Ovary (tissue), 7 donors: ENCODE measurements at regions not wholly inside any gene's neighbourhood (a gene's known extent, or its start where the extent isn't known, plus 50 kb on each side); places are given as distances from the start of the nearest gene placed in this dataset.

ENCODE experiments used
- DNase-seq, 5 donors: peaks; one replicate each; pipeline ENCODE4 v3.0.0-alpha.2; 2019 to 2020
- H3K27ac ChIP-seq, 2 donors: fragments of 200-600 bp; one replicate each; pipeline versions ENCODE4 v1.5.1 to v1.8.0; 2019 to 2022
- H3K27me3 ChIP-seq: fragments of 200-600 bp; one replicate; pipeline ENCODE4 v1.8.0; 2022
- H3K36me3 ChIP-seq: fragments of 200-600 bp; sonication (generic); one replicate; pipeline ENCODE4 v1.5.1; 2019
- H3K4me1 ChIP-seq: one replicate; pipeline ENCODE4 v1.8.1; 2013; ENCODE audit warnings: mild to moderate bottlenecking, moderate library complexity; ENCODE audit not compliant: insufficient read depth
- H3K4me3 ChIP-seq: fragments of 200-600 bp; sonication (generic); one replicate; pipeline ENCODE4 v1.5.1; 2017
- H3K9me3 ChIP-seq, 2 donors: fragments of 200-600 bp in 1 of 2; sonication (generic) in 1 of 2; one replicate each; pipeline versions ENCODE4 v1.5.1 to v1.8.1; 2013 to 2019; ENCODE audit warnings: mild to moderate bottlenecking in 1 of 2, moderate library complexity in 1 of 2
- EP300 ChIP-seq: sonication (generic); formaldehyde crosslinking; IDR thresholded peaks from one replicate; pipeline ENCODE4 v1.6.1; 2017; ENCODE audit warnings: antibody characterized with exemption
- POLR2A ChIP-seq: fragments of 450-650 bp; IDR thresholded peaks from one replicate; pipeline ENCODE4 v1.6.1; 2017; ENCODE audit warnings: antibody characterized with exemption, mild to moderate bottlenecking, moderate library complexity
- WGBS, 3 donors: extraction: QIAGEN DNeasy Blood & Tissue Kit in 1 of 3; methylation state at CpG; one replicate each; pipeline versions ENCODE4 v1.1.5 to v1.1.7; 2013 to 2017; 5-methylcytosine and 5-hydroxymethylcytosine counted together
- intact Hi-C, 4 donors: fragments of 100-400 bp; cut with DNase I; formaldehyde crosslinking; loops; one replicate each; pipeline versions ENCODE4 v1.11.0 to v1.15.1; 2022 to 2023
- TF ChIP-seq, protein P1 (sequence below), 3 donors: fragments of 450-650 bp in 2 of 3; fragments of 200-600 bp in 1 of 3; IDR thresholded peaks; one replicate each; pipeline versions ENCODE4 v1.5.1 to v1.8.0; 2016 to 2022; ENCODE audit warnings: antibody characterized with exemption in 3 of 3, mild to moderate bottlenecking in 1 of 3
- donor health status: DM: no; HTN: no; CAD: no; lungs with moderate emphysema.
- donor health status: DM: no; HTN: no; CAD: no.
- donor health status: Bipolar disorder and iron deficiency.
- donor health status: DM: no; HTN: no; CAD: no.
- donor health status: DM: yes; HTN: yes; CAD: no.

DNA sequence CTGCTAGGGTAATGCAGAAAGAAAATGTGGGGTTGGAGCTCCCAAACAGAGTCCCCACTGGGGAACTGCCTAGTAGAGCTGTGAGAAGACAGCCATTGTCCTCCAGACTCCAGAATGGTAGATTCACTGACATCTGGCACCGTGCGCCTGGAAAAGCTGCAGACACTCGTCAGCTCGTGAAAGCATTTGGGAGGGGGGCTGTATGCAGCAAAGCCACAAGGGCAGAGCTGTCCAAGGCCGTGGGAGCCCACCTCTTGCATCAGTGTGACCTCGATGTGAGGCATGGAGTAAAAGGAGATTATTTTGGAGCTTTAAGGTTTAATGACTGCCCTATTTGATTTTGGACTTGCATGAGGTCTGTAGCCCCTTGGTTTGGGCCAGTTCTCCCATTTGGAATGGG lies 242.9 kb downstream of the VGLL3 start:
- DNase-seq = no peak
- Histone ChIP-seq H3K27me3 (no peaks in the 10 kb centered on the region), H3K4me1 (no peaks in the 10 kb centered on the region), H3K4me3 (no peak overlapping the region), H3K27ac (no peak overlapping the region), H3K9me3 (no peaks in the 10 kb centered on the region), H3K36me3 (no peaks in the 10 kb centered on the region)
- TF ChIP-seq, protein P1, sequence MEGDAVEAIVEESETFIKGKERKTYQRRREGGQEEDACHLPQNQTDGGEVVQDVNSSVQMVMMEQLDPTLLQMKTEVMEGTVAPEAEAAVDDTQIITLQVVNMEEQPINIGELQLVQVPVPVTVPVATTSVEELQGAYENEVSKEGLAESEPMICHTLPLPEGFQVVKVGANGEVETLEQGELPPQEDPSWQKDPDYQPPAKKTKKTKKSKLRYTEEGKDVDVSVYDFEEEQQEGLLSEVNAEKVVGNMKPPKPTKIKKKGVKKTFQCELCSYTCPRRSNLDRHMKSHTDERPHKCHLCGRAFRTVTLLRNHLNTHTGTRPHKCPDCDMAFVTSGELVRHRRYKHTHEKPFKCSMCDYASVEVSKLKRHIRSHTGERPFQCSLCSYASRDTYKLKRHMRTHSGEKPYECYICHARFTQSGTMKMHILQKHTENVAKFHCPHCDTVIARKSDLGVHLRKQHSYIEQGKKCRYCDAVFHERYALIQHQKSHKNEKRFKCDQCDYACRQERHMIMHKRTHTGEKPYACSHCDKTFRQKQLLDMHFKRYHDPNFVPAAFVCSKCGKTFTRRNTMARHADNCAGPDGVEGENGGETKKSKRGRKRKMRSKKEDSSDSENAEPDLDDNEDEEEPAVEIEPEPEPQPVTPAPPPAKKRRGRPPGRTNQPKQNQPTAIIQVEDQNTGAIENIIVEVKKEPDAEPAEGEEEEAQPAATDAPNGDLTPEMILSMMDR (IDR thresholded peaks at IDR 0.05) = no peak
- no peak for TF ChIP-seq EP300
- TF ChIP-seq POLR2A = no peak
- 71 to 77% (median 73%) methylated on average over 6 of the region's 6 CpGs for WGBS, 3 donors
- intact Hi-C loops = no loop called here

DNA sequence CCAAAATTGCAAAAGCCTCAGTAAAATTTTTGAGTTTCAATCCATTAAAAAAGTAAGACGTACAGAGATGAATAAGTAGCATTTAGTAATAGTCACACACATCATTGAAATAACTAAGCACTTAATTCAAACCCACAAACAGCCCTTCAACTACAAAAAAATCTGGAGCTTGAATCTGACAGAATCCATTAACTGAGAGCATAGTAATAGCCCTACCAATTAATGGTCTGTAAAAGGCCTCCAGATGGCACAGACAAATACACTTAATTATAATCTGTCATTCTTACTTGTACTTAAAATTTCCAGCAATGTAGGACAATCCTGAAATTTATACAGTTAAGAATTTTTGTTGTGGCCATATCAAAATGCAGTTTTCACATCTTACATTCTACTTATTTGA lies 246.9 kb downstream of the VGLL3 start:
- WGBS, 3 donors = 0 to 78% (median 70%) methylated on average over 1 of the region's 1 CpG
- no peak for TF ChIP-seq EP300
- TF ChIP-seq POLR2A = no peak
- TF ChIP-seq, protein P1 (IDR thresholded peaks at IDR 0.05) = no peak
- Histone ChIP-seq H3K4me3 (no peak overlapping the region), H3K36me3 (no peaks in the 10 kb centered on the region), H3K27me3 (no peaks in the 10 kb centered on the region), H3K27ac (no peak overlapping the region), H3K4me1 (no peaks in the 10 kb centered on the region), H3K9me3 (no peaks in the 10 kb centered on the region)
- no peak for DNase-seq
- intact Hi-C loops = no loop called here

DNA sequence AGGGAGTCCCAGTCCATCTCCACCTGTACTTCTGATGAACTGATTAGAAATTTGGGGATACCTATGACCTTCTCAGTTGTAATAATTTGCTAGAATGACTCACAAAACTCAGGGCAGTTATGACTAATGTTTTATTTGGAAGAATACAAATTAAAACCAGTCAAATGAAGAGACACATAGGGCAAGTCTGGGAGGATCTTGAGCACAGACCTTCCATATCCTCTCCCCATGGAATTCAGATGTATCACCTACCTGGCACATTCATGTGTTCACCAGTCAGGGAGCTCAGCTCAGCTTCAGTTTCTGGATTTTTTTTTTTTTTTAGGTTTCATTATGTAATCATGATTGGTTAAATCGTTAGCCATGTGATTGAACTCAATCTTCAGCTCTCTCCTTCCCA lies 247.7 kb downstream of the VGLL3 start:
- H3K36me3 ChIP-seq = no peaks in the 10 kb centered on the region
- intact Hi-C loops = no loop called here
- DNase-seq = no peak
- no peaks in the 10 kb centered on the region for H3K9me3 ChIP-seq
- no peak overlapping the region for H3K27ac ChIP-seq
- H3K4me1 ChIP-seq = no peaks in the 10 kb centered on the region
- no peak overlapping the region for H3K4me3 ChIP-seq
- 79 to 90% (median 82%) methylated on average over 1 of the region's 1 CpG for WGBS, 3 donors
- H3K27me3 ChIP-seq = no peaks in the 10 kb centered on the region
- TF ChIP-seq, protein P1 (IDR thresholded peaks at IDR 0.05) = no peak
- no peak for TF ChIP-seq EP300
- no peak for TF ChIP-seq POLR2A

DNA sequence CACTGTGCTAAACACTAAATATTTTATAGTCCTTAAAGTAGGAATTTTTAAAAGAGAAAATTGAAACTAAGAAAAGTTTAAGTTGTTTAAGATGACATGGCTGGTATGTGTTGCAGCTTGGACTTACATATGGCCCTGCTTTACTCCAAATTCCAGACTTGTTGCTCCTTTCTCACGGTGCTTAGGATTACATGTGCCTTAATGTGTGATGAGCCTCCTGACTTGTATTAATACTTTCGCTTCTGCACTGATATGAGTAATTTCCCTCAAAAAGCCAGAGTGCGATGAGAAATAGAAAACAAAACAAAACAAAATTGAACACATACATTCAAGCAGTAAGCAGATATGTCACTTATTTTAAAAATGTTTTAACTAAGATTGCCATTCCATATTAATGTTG lies 250.2 kb downstream of the VGLL3 start:
- TF ChIP-seq EP300 = no peak
- Histone ChIP-seq H3K36me3 (no peaks in the 10 kb centered on the region), H3K9me3 (no peaks in the 10 kb centered on the region), H3K27ac (no peak overlapping the region), H3K4me3 (no peak overlapping the region), H3K27me3 (no peaks in the 10 kb centered on the region), H3K4me1 (no peaks in the 10 kb centered on the region)
- 68 to 88% (median 83%) methylated on average over 3 of the region's 3 CpGs for WGBS, 3 donors
- no peak for DNase-seq
- intact Hi-C loops = no loop called here

DNA sequence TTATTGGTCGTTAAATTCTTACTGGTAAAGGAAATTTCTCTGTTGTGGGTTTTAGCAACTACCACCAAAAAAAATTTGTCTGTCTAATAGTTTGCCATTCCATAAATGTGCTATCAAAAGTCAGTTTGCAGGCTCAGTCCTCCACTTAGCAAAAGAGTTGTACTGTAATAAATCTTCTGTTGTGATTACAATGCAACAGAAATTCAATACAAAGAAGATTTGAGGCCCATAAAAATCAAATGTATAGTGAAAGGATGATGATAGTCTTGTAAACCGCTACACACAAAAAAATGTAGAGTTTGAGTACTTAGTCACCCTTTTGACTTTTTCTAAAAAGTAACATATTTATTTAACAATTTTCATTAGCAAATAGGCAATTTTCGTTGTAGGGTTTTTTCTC lies 251.7 kb downstream of the VGLL3 start:
- Histone ChIP-seq H3K4me1 (no peaks in the 10 kb centered on the region), H3K4me3 (no peak overlapping the region), H3K27ac (no peak overlapping the region), H3K9me3 (no peaks in the 10 kb centered on the region), H3K27me3 (no peaks in the 10 kb centered on the region), H3K36me3 (no peaks in the 10 kb centered on the region)
- DNase-seq = no peak
- WGBS, 3 donors = 80 to 84% (median 82%) methylated on average over 3 of the region's 3 CpGs
- intact Hi-C loops = no loop called here
- TF ChIP-seq POLR2A (no peak), EP300 (no peak)
- TF ChIP-seq, protein P1 (IDR thresholded peaks at IDR 0.05) = no peak
